Activated naive CD4-positive, alpha-beta T cell treated with anti-CD3 and anti-CD28 coated beads, Interleukin-2, amount 10 ng/mL, durations not matched to agents 7 days and 5 days (primary cell): ENCODE measurements at regions not wholly inside any gene's neighbourhood (a gene's known extent, or its start where the extent isn't known, plus 50 kb on each side); places are given as distances from the start of the nearest gene placed in this dataset.
A peak's percentile ranks its signal among the peaks of the same experiment; 100 is the strongest.

Experiments used
- CTCF ChIA-PET: fragments of 350-600 bp; sonication (Branson Sonifier 250); formaldehyde crosslinking; loops from one replicate; lab custom pipeline; 2021; ENCODE audit warnings: antibody characterized with exemption; lab: Charles Lee
- DNase-seq: peaks from one replicate; pipeline ENCODE4 v3.0.0-alpha.2; 2020
- H3K27ac Mint-ChIP-seq: one replicate; pipeline ENCODE4 v1.8.0; 2021; ENCODE audit warnings: mild to moderate bottlenecking, moderate library complexity, mixed read lengths
- H3K27me3 Mint-ChIP-seq: one replicate; pipeline ENCODE4 v1.8.0; 2021; ENCODE audit warnings: mild to moderate bottlenecking, mixed read lengths
- H3K36me3 Mint-ChIP-seq: one replicate; pipeline ENCODE4 v1.8.0; 2021; ENCODE audit warnings: mixed read lengths
- H3K4me1 Mint-ChIP-seq: one replicate; pipeline ENCODE4 v1.8.0; 2021; ENCODE audit warnings: mixed read lengths
- H3K4me3 Mint-ChIP-seq: one replicate; pipeline ENCODE4 v1.8.0; 2021; ENCODE audit warnings: mild to moderate bottlenecking, moderate library complexity, mixed read lengths
- H3K9me3 Mint-ChIP-seq: one replicate; pipeline ENCODE4 v1.8.0; 2021; ENCODE audit warnings: mixed read lengths

DNA sequence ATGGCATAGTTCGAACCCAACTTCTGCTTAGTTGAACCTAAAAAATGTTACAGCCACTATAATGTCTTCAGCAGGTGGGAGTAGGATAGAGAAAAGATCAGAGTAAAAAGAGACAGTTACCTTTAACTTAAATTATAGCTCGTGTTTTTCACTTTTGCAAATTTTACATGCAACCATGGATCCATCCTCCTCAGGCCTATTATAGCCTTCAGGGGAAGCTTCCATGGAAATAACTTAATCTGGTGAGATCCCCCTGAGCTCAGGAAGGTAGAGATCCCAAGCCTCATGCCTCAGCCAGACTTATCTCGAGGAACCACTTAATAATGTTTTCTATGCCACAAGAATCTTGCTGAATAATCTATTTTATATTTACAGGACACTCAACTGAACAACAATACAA, 159.4 kb upstream of the FAM3C start:
- DNase-seq = no peak
- CTCF ChIA-PET = interaction anchor here (2.1 kb wide), 1 partner anchor 189 kb away, joined by 7 read pairs; no protein-coding TSS in a partner anchor
- peaks cover 11% of the 10 kb centered on the region for H3K27me3 Mint-ChIP-seq

DNA sequence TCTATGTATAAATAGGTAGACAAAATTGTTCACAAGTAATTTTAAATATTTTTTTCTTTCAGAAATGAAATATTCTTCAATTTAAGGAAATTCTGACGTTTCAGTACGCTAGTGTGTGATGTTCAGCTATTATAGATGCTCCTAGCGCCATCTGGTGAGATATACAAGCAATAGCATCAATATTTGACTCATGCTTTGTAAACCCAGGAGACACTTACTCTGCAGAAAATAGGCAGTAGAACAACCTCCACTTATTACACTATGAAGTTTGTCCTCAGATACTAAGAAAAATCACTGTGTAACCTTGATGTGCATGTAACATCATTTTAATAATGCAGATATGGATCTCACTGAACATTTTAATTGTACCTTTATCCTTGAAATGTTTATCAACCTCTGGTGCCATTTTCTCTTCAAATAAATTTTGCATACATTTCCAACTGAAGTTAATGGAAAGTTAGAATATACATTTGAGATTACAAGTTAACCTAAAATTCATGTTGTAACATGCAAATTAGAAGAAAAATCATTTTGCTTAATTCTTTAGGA, 151.5 kb upstream of the FAM3C start:
- no peak for DNase-seq

More for the DNA sequence above, 159.4 kb upstream of the FAM3C start:
- Mint-ChIP-seq H3K27ac (no peak overlapping the region), H3K4me1 (no peaks in the 10 kb centered on the region), H3K4me3 (no peak overlapping the region), H3K36me3 (no peaks in the 10 kb centered on the region), H3K9me3 (no peaks in the 10 kb centered on the region)

DNA sequence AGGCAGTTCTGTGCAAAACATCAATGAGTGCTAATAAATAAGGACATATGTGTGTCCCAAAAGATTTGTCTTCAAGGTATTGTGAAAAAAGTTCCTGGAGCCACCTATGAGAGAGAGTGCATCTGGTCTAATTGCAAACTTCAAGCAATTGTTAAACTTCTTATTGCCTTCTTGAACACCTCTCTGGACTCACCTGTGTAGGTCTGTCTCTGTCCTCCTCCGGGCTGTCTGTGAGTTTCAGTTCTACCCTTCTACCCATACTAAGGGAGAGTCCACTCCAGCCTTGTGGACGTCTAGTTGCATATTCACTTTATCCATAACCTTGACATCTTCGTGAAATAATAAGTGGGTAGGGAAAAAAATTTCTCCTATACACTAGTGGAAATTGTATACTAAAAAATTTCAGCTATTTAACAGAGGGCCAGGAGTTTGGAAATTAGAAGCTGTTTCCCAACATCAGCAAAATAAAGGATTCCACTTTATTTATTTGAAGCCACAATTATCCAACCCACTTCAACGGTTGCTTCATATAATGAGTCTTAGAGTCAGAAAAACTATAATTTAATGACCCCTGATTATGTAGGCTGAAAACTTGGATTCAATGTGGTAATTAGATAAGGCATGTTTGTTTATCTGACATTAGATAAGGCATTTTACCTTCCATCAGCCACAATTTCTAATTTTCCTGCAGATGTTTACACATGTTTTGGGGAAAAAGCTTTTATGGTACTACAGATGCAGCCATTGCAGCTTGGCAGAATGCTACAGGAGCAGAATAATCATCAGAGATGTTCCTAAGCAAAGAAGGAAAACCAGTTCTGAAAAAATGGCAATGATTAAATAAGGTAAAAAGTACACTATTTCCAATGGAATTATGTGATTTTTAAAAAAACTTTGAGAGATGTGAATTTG, 150.8 kb upstream of the FAM3C start:
- peaks cover 4% of the 10 kb centered on the region for H3K27me3 Mint-ChIP-seq
- no peak overlapping the region for H3K27ac Mint-ChIP-seq
- H3K4me1 Mint-ChIP-seq = peaks cover 33% of the 10 kb centered on the region
- peaks cover 2% of the 10 kb centered on the region for H3K9me3 Mint-ChIP-seq
- no peak for DNase-seq
- CTCF ChIA-PET = interaction anchor here (0.8 to 3.8 kb wide), 11 partner anchors 16 to 448 kb away, joined by 3 to 71 read pairs (median 5); partner anchors contain the start of gene FAM3C
- H3K36me3 Mint-ChIP-seq = peaks cover 5% of the 10 kb centered on the region
- H3K4me3 Mint-ChIP-seq = no peak overlapping the region

More for the DNA sequence above, 151.5 kb upstream of the FAM3C start:
- CTCF ChIA-PET = interaction anchor here (0.8 to 3.8 kb wide), 12 partner anchors 17 to 447 kb away, joined by 3 to 71 read pairs (median 4); partner anchors contain the start of gene FAM3C
- no peak overlapping the region for H3K27ac Mint-ChIP-seq
- peaks cover 2% of the 10 kb centered on the region for H3K9me3 Mint-ChIP-seq
- H3K36me3 Mint-ChIP-seq = peaks cover 5% of the 10 kb centered on the region
- no peak overlapping the region for H3K4me3 Mint-ChIP-seq
- H3K27me3 Mint-ChIP-seq = peaks cover 6% of the 10 kb centered on the region
- H3K4me1 Mint-ChIP-seq = peaks cover 33% of the 10 kb centered on the region

DNA sequence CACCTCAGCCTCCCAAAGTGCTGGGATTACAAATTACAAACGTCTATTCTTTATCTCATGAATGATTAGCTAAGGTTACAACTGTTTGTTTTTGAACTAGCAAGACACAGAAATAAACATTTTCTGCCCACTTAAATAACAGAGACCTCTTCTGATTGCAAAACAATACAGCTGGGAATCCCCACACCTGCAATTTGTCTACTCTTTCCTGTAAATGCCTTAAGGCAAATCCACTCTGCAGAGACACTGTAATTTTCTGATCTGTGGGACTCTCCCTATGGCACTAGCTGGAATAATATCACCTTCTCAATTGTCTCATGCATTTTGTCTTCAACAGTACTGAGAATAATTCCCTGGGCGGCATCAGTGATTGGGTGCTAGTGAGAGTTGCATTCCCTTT, 149.3 kb upstream of the FAM3C start:
- Mint-ChIP-seq H3K27ac (no peak overlapping the region), H3K27me3 (no peaks in the 10 kb centered on the region), H3K9me3 (peaks cover 2% of the 10 kb centered on the region), H3K36me3 (peaks cover 5% of the 10 kb centered on the region), H3K4me3 (no peak overlapping the region), H3K4me1 (peaks cover 36% of the 10 kb centered on the region)
- CTCF ChIA-PET = interaction anchor here (0.9 to 2.9 kb wide), 11 partner anchors 15 to 189 kb away, joined by 3 to 21 read pairs (median 4); partner anchors contain the start of gene FAM3C
- DNase-seq = no peak

DNA sequence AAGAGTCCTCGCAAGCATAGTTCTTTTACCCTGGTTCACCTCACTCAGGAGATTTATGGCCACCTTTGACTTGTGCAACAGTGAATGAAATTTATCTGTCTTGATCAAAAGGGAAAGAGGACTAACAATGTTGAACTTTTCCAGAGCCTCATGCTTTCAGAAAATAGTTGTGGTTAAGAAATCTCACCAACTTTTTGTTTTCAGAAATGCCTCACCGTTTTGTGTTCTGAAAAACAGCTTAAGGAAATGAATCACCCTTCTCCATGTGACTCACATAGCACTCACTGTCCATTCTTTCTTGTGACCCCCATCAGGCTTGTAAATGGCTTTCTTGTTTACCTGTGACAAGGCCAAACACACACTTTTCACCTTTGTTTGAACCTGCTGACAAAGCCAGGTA, 148.6 kb upstream of the FAM3C start:
- Mint-ChIP-seq H3K36me3 (peaks cover 5% of the 10 kb centered on the region), H3K4me1 (peaks cover 39% of the 10 kb centered on the region), H3K27me3 (no peaks in the 10 kb centered on the region), H3K4me3 (no peak overlapping the region), H3K27ac (peak overlapping the region; percentile 88), H3K9me3 (peaks cover 2% of the 10 kb centered on the region)
- CTCF ChIA-PET = interaction anchor here (1.0 to 2.9 kb wide), 11 partner anchors 10 to 188 kb away, joined by 3 to 21 read pairs (median 5); partner anchors contain the start of gene FAM3C
- DNase-seq = no peak

DNA sequence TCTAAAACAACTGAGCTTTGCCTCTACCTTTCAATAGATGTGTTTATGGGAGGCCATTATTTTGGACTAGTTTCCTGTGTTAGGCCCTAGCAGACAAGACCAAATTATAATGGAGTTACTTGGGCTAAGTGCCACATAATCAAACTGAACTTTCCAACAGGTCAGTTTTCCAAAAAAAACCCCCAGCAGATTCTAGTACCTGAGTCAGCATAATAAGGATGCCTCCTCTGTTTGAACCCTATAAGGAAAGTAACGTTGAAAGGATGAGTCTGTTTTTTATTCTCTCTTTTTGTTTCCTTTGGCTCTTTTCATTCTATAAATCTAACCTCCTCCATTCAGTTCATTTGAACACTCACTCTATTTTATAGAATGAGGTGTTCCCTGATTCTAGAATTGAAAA, 148.1 kb upstream of the FAM3C start:
- Mint-ChIP-seq H3K4me1 (peaks cover 41% of the 10 kb centered on the region), H3K36me3 (peaks cover 5% of the 10 kb centered on the region), H3K27ac (peak overlapping the region; percentile 88), H3K27me3 (no peaks in the 10 kb centered on the region), H3K4me3 (no peak overlapping the region), H3K9me3 (peaks cover 2% of the 10 kb centered on the region)
- no peak for DNase-seq
- CTCF ChIA-PET = interaction anchor here (0.9 to 2.9 kb wide), 8 partner anchors 10 to 177 kb away, joined by 3 to 21 read pairs (median 7); partner anchors contain the start of gene FAM3C

DNA sequence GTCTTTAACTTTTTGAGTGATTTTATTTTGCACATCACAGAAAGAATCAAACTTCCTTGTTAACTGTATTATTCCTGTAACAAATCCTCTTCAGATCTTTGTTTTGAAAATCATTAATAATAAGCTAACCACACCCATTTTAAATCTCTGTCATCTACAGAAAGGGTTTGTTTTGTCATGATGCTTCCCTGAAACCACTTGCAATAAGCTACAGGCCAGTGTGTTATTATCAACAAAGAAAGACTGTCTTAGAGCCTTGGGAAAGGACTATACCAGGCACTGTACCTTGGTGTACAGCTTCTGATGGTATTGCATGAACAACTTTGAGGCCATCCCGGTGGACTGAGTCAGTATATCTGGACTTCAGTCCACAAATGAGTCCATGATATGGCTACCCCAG, 145.3 kb upstream of the FAM3C start:
- H3K27ac Mint-ChIP-seq = no peak overlapping the region
- H3K4me1 Mint-ChIP-seq = peaks cover 37% of the 10 kb centered on the region
- CTCF ChIA-PET = interaction anchor here (0.8 kb wide), 1 partner anchor 11 kb away, joined by 3 read pairs; no protein-coding TSS in a partner anchor
- no peaks in the 10 kb centered on the region for H3K27me3 Mint-ChIP-seq
- H3K9me3 Mint-ChIP-seq = peaks cover 6% of the 10 kb centered on the region
- H3K36me3 Mint-ChIP-seq = peaks cover 5% of the 10 kb centered on the region
- DNase-seq = no peak
- no peak overlapping the region for H3K4me3 Mint-ChIP-seq

DNA sequence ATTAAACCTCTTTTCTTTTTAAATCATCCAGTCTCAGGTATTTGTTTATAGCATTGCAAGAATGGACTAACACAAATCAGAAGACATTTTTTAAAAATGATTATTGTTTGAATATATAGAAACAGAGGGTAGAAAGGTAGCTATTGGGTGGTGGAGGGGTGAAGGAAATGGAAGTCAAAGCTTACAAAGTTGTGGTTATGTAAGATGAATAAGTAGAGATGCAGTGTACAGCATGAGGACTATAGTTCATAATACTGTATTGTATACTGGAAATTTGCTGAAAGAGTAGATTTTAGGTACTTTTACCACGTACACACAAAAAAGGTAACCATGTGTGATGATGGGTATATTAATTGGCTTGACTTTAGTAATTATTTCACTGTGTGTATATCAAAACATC, 144.0 kb upstream of the FAM3C start:
- CTCF ChIA-PET = interaction anchor here (0.9 to 1.2 kb wide), 2 partner anchors 9 to 144 kb away, joined by 3 to 5 read pairs; partner anchors contain the start of gene FAM3C
- DNase-seq = no peak
- Mint-ChIP-seq H3K27me3 (no peaks in the 10 kb centered on the region), H3K4me3 (no peak overlapping the region), H3K4me1 (peaks cover 25% of the 10 kb centered on the region), H3K9me3 (peaks cover 6% of the 10 kb centered on the region), H3K36me3 (peaks cover 5% of the 10 kb centered on the region), H3K27ac (no peak overlapping the region)

DNA sequence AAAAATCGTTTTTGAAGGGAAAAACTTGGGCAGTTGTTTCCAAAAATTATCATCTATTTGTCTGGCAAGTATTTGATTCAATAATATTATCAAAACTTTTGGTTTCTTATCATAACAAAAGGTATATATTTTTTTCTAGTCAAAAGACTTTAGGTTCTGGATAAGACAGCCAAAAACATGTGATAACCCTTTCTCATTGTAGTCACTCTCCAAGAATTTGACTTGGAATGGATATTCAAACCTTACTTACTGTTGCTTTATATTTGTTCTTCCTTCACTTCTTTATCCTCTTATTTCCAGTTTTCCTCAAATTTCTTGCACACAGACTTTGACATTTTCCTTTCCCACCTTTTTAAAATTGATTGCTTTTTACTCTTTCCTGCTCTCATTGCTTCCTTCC, 140.9 kb upstream of the FAM3C start:
- Mint-ChIP-seq H3K4me1 (peaks cover 9% of the 10 kb centered on the region), H3K27me3 (no peaks in the 10 kb centered on the region), H3K4me3 (no peak overlapping the region), H3K9me3 (peaks cover 6% of the 10 kb centered on the region), H3K27ac (no peak overlapping the region), H3K36me3 (peaks cover 1% of the 10 kb centered on the region)
- DNase-seq = no peak
- CTCF ChIA-PET = no interaction called here

DNA sequence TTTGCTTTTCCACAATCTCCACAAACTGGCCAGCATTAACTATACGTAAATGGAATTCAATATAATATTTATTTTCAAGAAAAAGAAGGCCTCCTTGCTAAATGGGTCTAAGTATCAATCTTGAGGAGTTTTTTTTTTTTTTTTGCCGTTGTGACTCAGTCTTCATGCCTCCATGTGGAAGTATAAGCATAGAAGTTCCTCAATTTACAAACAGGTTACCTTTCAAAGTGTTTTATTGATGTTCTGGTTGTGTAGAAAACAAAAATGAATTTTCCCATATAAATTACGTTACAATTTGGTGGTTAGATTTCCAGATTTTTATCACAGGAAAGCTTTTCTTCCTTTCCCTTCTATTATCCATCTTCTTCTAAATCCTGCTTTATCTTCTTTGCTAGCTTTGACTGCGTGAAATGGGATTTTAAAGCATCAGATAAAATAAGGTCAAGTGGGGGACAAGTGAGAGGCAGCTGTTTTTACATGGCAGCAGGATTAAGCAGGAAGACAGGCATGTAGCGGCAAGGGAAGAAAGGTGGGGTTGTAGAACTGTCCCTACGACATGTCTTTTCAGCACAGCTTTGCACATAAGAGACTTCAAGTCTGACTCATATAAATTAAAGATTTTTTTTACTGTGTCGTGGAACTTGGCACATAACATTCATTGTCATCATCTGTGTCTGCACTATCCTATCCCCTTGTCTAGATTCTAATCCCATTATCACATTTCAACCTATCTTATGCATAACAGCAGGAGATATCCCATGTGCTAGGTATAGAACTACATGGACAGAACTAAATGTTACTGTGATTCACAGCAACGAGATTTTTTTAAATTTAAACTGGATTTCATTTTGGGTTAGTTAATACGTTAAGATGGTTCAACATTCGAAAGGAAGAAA, 135.3 kb upstream of the FAM3C start:
- CTCF ChIA-PET = interaction anchor here (0.8 to 2.5 kb wide), 7 partner anchors 7 to 135 kb away, joined by 3 to 13 read pairs (median 5); partner anchors contain the start of gene FAM3C
- DNase-seq = no peak
- Mint-ChIP-seq H3K27ac (peak overlapping the region; percentile 91), H3K4me3 (no peak overlapping the region), H3K4me1 (peaks cover 31% of the 10 kb centered on the region), H3K27me3 (no peaks in the 10 kb centered on the region), H3K36me3 (peaks cover 2% of the 10 kb centered on the region), H3K9me3 (peaks cover 2% of the 10 kb centered on the region)

DNA sequence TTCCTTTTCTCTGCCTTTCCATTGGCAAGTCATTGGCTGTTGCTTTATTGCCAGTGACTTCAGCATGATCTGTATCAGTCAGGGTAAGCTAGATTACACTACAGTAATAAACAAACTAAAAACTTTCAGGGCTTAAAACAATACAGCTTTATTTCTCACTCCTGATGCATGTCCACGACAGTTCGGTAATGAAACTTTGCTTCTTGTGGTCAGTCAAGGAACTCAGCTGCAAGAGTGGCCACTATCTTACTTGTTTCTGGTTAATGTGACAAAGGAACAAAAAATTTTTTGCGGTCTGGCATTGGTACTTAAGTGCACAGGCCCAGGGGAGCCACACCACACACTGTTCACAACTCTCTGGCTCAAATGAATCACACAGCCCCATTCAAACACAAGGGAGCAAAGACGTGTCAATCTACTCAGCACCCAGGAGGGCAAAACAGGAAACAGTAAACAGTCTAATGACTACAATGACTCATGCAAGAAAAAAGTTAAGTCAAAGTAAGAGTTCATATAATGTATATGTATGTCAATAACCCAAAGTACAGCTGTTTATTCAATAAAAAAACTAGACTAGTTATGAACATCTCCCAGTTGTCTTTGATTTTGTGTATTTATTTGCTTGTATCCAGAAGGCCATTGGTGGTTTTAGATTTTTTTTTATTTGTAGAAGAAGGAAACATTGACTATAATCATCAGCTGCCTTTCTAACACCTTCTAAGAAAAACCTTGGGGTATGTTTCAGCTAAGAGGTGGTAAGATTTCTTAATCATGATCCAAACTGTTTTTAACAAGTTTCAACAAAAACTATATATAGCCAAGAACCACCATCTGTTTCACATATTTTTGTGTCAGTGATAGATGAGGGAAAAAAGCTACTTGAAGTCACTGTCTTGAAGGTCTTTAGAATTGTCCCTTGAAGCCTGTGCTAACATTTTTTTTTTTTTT, 134.4 kb upstream of the FAM3C start:
- Mint-ChIP-seq H3K27me3 (no peaks in the 10 kb centered on the region), H3K4me1 (peaks cover 31% of the 10 kb centered on the region), H3K36me3 (peaks cover 2% of the 10 kb centered on the region), H3K27ac (peak overlapping the region; percentile 91), H3K4me3 (no peak overlapping the region), H3K9me3 (peaks cover 2% of the 10 kb centered on the region)
- CTCF ChIA-PET = interaction anchor here (0.8 to 2.5 kb wide), 8 partner anchors 8 to 163 kb away, joined by 3 to 13 read pairs (median 5); partner anchors contain the start of gene FAM3C
- peak; percentile 46 for DNase-seq

DNA sequence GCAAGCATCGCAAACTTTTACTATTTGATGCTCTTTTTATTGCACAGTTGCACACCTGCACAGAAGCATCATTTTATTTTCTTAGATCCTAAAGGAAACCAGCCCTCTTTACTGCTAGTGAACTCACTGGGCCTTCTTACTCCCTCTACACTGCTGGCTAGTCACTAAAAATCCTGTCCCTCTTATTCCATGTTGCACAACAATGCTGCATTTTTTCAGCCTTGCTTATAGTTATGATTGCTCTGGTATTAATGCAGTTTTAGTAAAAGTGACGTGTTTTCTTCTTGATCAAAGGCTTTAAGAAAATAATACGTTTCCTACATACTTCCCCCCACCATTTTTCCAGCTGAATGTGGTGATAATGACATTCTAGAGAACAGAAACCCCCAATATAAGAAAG, 132.9 kb upstream of the FAM3C start:
- Mint-ChIP-seq H3K36me3 (peaks cover 2% of the 10 kb centered on the region), H3K27ac (no peak overlapping the region), H3K4me3 (no peak overlapping the region), H3K9me3 (peaks cover 2% of the 10 kb centered on the region), H3K4me1 (peaks cover 31% of the 10 kb centered on the region), H3K27me3 (no peaks in the 10 kb centered on the region)
- CTCF ChIA-PET = interaction anchor here (2.5 kb wide), 1 partner anchor 16 kb away, joined by 13 read pairs; no protein-coding TSS in a partner anchor
- no peak for DNase-seq
